Spinal cord (tissue), 9 donors: ENCODE measurements at regions not wholly inside any gene's neighbourhood (a gene's known extent, or its start where the extent isn't known, plus 50 kb on each side); places are given as distances from the start of the nearest gene placed in this dataset.
"Not testable (repeated sequence)": the region's sequence is repeated elsewhere in the genome, so short reads cannot be mapped to it uniquely, and the experiment has no call there.

Experiments used
- DNase-seq, 6 donors: peaks; one replicate each; pipeline versions ENCODE4 v3.0.0 to v3.0.0-alpha.2; 2013 to 2015; ENCODE audit warnings: low spot score in 6 of 6, low read depth in 4 of 6
- H3K27ac ChIP-seq: one replicate; pipeline ENCODE4 v1.5.1; 2013; ENCODE audit warnings: low read depth, low read length, control low read depth
- H3K27me3 ChIP-seq: one replicate; pipeline ENCODE4 v1.6.1; 2013; ENCODE audit warnings: low read length; ENCODE audit not compliant: control insufficient read depth, insufficient read depth
- H3K36me3 ChIP-seq: one replicate; pipeline ENCODE4 v1.6.1; 2013; ENCODE audit warnings: low read length; ENCODE audit not compliant: control insufficient read depth, insufficient read depth
- H3K4me1 ChIP-seq: one replicate; pipeline ENCODE4 v1.6.1; 2013; ENCODE audit warnings: low read length; ENCODE audit not compliant: control insufficient read depth, insufficient read depth
- H3K4me3 ChIP-seq: one replicate; pipeline ENCODE4 v1.5.1; 2013; ENCODE audit warnings: low read depth, low read length, control low read depth
- H3K9me3 ChIP-seq: one replicate; pipeline ENCODE4 v1.6.1; 2013; ENCODE audit warnings: low read length; ENCODE audit not compliant: control insufficient read depth, insufficient read depth
- WGBS: methylation state at CpG from one replicate; pipeline ENCODE4 v1.1.5; 2013; ENCODE audit warnings: missing lambda C conversion rate; ENCODE audit not compliant: insufficient coverage; 5-methylcytosine and 5-hydroxymethylcytosine counted together
- donor health status: healthy.

- peaks cover 1% of the 10 kb centered on the region for H3K9me3 ChIP-seq
- no peak overlapping the region for H3K27ac ChIP-seq
- H3K4me1 ChIP-seq = no peaks in the 10 kb centered on the region
- H3K36me3 ChIP-seq = no peaks in the 10 kb centered on the region
- H3K27me3 ChIP-seq = no peaks in the 10 kb centered on the region
- DNase-seq = no peak
- no CpG with 5 or more reads among the region's 1 CpG for WGBS
- no peak overlapping the region for H3K4me3 ChIP-seq
Observed at GRCh38 chr2:160621748-160622147, 128.1 kb upstream of the RBMS1 start.

GRCh38 chr2:160628020-160628637, 134.5 kb upstream of the RBMS1 start:
- DNase-seq, H3K9me3 ChIP-seq, H3K27me3 ChIP-seq, H3K36me3 ChIP-seq, H3K27ac ChIP-seq, H3K4me3 ChIP-seq, H3K4me1 ChIP-seq: not testable (repeated sequence)
- 64% methylated on average over 13 of the region's 13 CpGs for WGBS

GRCh38 chr2:160628811-160629210, 135.2 kb upstream of the RBMS1 start:
- Histone ChIP-seq H3K4me1 (no peaks in the 10 kb centered on the region), H3K27ac (no peak overlapping the region), H3K9me3 (peaks cover 1% of the 10 kb centered on the region), H3K36me3 (no peaks in the 10 kb centered on the region), H3K4me3 (no peak overlapping the region), H3K27me3 (no peaks in the 10 kb centered on the region)
- no peak for DNase-seq
- whole genome bisulfite sequencing = 93% methylated on average over 3 of the region's 3 CpGs

GRCh38 chr2:160630801-160631590, 137.4 kb upstream of the RBMS1 start:
- Histone ChIP-seq H3K36me3 (no peaks in the 10 kb centered on the region), H3K9me3 (no peaks in the 10 kb centered on the region), H3K27me3 (no peaks in the 10 kb centered on the region), H3K4me1 (no peaks in the 10 kb centered on the region), H3K27ac (no peak overlapping the region), H3K4me3 (no peak overlapping the region)
- no peak for DNase-seq
- 67% methylated on average over 4 of the region's 5 CpGs for WGBS

- H3K9me3 ChIP-seq = no peaks in the 10 kb centered on the region
- H3K27me3 ChIP-seq = no peaks in the 10 kb centered on the region
- H3K27ac ChIP-seq = no peak overlapping the region
- DNase-seq = no peak
- 59% methylated on average over 3 of the region's 7 CpGs for WGBS
- H3K4me1 ChIP-seq = no peaks in the 10 kb centered on the region
- no peak overlapping the region for H3K4me3 ChIP-seq
- no peaks in the 10 kb centered on the region for H3K36me3 ChIP-seq
Observed at GRCh38 chr2:160632084-160632975, 138.7 kb upstream of the RBMS1 start.

- no peak overlapping the region for H3K27ac ChIP-seq
- no peaks in the 10 kb centered on the region for H3K36me3 ChIP-seq
- H3K27me3 ChIP-seq = no peaks in the 10 kb centered on the region
- no peak for DNase-seq
- no peaks in the 10 kb centered on the region for H3K4me1 ChIP-seq
- no CpG with 5 or more reads among the region's 2 CpGs for WGBS
- no peak overlapping the region for H3K4me3 ChIP-seq
- H3K9me3 ChIP-seq = peaks cover 2% of the 10 kb centered on the region
Observed at GRCh38 chr2:160634436-160634835, 140.8 kb upstream of the RBMS1 start.

GRCh38 chr2:160635488-160635887, 141.9 kb upstream of the RBMS1 start:
- Histone ChIP-seq H3K36me3 (no peaks in the 10 kb centered on the region), H3K27me3 (no peaks in the 10 kb centered on the region), H3K9me3 (peaks cover 2% of the 10 kb centered on the region), H3K4me1 (no peaks in the 10 kb centered on the region), H3K27ac (no peak overlapping the region), H3K4me3 (no peak overlapping the region)
- 25% methylated on average over 2 of the region's 2 CpGs for WGBS
- DNase-seq = no peak

GRCh38 chr2:160639472-160639871, 145.9 kb upstream of the RBMS1 start:
- DNase-seq = no peak
- Histone ChIP-seq H3K4me3 (no peak overlapping the region), H3K9me3 (peaks cover 2% of the 10 kb centered on the region), H3K27ac (no peak overlapping the region), H3K27me3 (no peaks in the 10 kb centered on the region), H3K36me3 (no peaks in the 10 kb centered on the region), H3K4me1 (no peaks in the 10 kb centered on the region)

- H3K27ac ChIP-seq = no peak overlapping the region
- no peak overlapping the region for H3K4me3 ChIP-seq
- H3K36me3 ChIP-seq = no peaks in the 10 kb centered on the region
- H3K4me1 ChIP-seq = peaks cover 3% of the 10 kb centered on the region
- DNase-seq = no peak
- no peaks in the 10 kb centered on the region for H3K9me3 ChIP-seq
- 100% methylated on average over 2 of the region's 6 CpGs for WGBS
- no peaks in the 10 kb centered on the region for H3K27me3 ChIP-seq
Observed at GRCh38 chr2:160646684-160647444, 153.3 kb upstream of the RBMS1 start.
